GM23248 (cell line): ENCODE measurements at regions not wholly inside any gene's neighbourhood (a gene's known extent, or its start where the extent isn't known, plus 50 kb on each side); places are given as distances from the start of the nearest gene placed in this dataset.

ENCODE experiments used
- EZH2 ChIP-seq: fragments of 200-600 bp; sonication (generic); IDR thresholded peaks from 2 replicates; pipeline ENCODE4 v1.6.1; 2018; ENCODE audit warnings: antibody characterized with exemption, mild to moderate bottlenecking; ENCODE audit not compliant: insufficient read depth, poor library complexity, severe bottlenecking
- EZH2phosphoT487 ChIP-seq: fragments of 200-600 bp; sonication (generic); IDR thresholded peaks from 2 replicates; pipeline ENCODE4 v1.6.1; 2018; ENCODE audit warnings: antibody characterized with exemption, moderate library complexity, mild to moderate bottlenecking, low read depth; ENCODE audit not compliant: insufficient read depth

- TF ChIP-seq EZH2phosphoT487 (no peak), EZH2 (no peak)
These were observed 95.1 kb downstream of the B3GNT2 start for GRCh38 chr2:62291052-62291451.
